NCI-H1694 (cell line): ENCODE measurements at regions not wholly inside any gene's neighbourhood (a gene's known extent, or its start where the extent isn't known, plus 50 kb on each side); places are given as distances from the start of the nearest gene placed in this dataset.
"Not testable (repeated sequence)": the region's sequence is repeated elsewhere in the genome, so short reads cannot be mapped to it uniquely, and the experiment has no call there.

ENCODE experiments used
- DNase-seq: peaks from one replicate; lab custom pipeline; 2025; lab: John Stamatoyannopoulos, UW

DNA sequence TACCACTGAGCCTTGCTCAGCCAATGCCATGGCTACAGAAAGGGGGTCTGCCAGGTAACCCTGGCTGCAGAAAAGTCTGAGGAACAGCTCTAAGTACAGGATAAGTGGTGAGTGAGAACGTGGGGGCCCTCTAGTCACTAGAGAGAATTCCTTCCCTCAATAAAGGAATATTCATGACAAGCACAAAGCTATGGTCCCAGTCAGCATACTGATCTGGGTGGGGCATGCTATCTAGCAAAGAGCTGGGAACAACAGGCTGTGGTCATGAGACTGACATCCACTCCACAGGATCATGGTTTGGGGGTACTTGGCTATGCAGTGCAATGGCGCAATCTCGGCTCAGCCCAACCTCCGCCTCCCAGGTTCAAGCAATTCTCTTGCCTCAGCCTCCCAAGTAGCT, 140.4 kb downstream of the MTHFS start:
- no peak for DNase-seq

DNA sequence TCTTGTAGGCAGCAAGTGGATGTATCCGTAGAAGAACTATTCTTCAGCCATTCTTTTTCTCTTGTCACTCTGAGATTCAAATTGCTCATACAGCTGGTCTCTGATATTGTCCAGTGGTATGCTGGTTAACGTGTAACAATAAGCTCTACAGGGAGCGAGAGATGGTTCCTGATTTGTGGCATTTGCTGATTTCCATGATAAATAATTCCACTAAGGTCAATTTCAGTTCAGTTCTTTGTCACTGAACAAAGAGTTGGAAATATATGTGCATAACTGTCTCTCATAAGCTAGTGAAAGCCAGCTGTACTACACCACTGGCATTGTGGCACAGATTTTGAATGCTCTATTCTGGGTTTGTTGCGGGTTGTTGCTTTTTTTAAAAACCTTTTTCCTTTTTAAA, 131.7 kb downstream of the MTHFS start:
- DNase-seq: no peak

DNA sequence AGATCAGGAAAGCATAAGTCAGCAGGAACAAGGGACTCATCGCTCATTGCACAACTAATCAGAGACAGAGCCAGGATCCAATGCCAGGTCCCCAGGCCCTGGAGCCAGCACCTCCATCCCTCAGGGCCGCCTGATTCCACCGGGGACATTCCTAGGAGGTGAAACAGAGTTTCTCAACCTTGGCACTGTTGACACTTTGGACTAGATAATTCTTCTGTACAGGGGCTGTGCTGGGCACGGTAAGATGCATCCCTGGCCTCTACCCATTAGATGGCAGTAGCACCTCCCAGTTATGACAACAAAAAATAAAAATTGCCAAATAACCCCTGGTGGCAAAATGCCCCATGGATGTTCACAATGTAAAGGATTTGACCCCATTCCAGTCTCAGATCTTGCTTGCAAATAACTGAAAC, 127.7 kb downstream of the MTHFS start:
- peak; percentile 21 for DNase-seq

DNA sequence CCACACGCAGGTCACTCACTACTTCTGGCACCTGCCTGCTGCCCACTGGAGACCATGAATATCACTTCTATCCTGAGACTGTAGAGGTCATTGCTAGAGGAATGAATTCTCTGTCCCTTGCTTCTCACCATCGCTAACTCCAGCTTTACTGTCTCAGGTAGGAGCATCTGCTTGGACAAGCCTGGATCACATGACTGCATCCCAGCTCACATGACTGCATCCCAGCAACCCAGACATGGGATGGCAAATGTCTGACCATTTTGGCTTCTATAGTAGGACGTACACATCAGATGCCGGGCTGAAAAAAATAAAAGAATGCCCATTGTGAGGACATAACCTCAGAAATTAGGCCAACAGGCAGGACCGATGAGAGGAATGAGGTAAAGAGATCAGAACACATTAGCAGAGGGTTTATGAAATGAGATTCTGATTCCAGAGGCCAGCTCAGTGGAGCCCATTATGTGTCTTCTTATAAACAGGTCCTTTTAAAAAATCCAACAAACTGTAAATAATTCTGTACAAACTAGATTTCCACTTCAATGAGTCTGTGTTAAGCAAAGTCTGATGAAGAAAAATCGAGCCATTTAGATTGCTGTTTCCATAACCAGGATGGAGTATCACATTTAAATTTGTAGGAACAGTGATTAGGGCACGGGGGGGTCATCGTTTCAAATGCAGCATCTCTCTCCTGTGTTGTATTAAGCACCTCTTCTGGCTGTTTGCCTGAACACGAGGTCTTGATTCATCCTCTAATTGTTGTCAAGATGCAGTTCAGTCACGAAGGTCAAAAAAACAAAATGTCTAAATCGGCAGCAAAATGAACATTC, 126.7 kb downstream of the MTHFS start:
- DNase-seq: no peak

DNA sequence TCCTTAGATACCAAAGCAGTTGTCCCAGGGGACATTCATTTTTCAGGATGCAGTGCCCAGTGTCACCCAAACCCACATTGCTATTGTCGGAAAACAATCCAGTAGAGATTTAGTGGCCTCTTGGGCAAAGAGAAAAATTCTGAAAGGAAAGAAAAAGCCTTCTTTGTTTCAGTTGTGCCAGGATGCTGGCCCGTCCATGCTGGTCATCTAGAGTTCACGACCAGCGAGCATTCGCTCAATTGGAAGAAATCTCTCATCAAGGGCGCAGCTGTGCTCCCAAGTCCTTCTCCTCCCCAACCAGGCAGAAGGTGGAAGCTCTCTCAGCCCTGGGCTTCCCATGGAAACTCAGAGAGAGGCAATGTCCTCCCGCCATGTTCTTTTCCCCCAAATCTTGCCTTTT, 123.7 kb downstream of the MTHFS start:
- DNase-seq: no peak

DNA sequence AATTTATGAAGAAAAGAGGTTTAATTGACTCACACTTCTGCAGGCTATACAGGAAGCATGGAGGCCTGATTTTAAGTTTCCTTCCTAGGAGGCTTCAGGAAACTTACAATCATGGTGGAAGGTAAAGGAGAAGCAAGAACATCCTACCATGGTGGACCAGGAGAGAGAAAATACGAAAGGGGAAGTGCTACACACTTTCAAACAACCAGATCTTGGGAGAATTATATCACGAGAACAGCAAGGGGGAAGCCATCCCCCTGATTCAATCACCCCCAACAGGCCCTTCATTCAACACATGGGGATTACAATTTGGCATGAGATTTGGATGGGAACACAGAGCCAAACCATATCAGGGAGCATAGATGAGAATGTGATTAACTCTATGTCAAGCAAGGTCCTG, 121.0 kb downstream of the MTHFS start:
- no peak for DNase-seq

DNA sequence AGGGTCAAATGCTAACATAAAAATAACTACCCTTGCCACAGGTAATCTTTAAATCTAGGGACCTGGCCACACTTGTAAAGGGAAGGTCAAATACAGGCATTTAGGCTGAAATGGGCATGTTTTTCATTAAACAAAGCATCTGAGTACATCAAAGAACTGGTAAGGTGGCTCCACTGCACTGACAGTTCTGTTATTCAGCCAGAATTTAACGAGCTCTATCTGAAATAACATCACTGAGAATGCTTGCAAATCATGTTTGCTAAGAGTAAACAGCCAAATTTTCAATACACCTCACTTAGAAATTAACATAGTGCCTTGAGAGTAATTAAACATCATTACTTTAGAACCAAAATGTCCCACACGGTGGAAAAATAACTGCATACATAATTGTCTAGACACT, 118.9 kb downstream of the MTHFS start:
- no peak for DNase-seq

DNA sequence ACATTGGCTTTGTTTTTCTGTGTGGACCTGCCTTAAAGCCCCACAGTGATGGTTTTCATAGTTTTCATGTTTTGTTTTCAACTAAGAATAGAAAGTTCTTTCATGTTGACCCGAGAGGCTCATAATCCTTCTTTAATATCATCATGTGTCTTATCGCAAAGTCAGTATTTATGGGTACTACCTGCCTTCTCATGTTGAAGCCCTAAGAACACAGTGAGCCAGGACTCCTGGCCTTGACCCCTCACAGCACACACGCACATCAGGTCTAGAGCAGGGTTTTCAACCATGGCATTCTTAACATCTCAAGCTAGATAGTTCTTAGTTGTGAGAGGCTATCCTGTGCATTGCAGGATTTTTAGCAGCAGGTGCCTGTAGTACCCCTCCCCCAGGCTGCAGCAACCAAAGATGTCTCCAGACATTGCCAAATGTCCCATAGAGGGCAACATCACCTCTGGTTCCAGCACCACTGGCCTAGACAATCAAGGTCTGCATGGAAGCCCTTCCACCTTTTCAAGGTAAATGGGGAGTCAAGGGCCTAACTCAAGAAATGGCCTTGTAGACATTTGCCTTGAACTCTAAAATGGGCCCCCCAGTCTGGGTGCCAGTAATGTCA, 118.3 kb downstream of the MTHFS start:
- no peak for DNase-seq

DNA sequence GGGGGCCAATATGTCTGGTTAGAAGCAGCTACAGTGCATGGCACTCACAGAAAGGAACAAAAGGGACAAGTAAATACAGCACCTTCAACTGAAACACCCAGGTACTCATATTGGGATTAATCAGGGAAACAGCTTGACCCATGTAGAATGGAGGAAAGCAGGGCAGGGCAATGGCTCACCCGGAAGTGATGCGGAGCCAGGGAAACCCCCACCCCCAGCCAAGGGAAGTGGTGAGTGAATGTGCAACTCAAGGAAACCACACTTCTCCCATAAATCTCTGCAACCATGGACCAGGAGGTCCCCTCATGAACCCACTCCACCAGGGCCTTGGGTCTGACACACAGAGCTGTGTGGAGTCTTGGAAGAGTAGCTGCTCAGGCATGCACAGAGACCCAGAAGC, 117.1 kb downstream of the MTHFS start:
- no peak for DNase-seq

DNA sequence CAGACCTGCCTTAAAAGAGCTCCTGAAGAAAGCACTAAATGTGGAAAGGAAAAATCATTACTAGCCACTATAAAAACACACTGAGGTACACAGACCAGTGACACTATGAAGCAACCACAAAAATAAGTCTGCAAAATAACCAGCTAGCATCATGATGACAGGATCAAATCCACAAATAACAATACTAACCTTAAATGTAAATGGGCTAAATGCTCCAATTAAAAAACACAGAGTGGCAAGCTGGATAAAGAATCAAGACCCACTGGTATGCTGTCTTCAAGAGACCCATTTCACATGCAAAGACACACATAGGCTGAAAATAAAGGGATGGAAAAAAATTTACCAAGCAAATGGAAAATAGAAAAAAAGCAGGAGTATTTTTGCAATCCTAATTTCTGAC, 114.5 kb downstream of the MTHFS start:
- DNase-seq: not testable (repeated sequence)
